GM21515 (cell line): ENCODE measurements at regions not wholly inside any gene's neighbourhood (a gene's known extent, or its start where the extent isn't known, plus 50 kb on each side); places are given as distances from the start of the nearest gene placed in this dataset.
"Not testable (repeated sequence)": the region's sequence is repeated elsewhere in the genome, so short reads cannot be mapped to it uniquely, and the experiment has no call there.

Experiments
- ATAC-seq: cut with Tn5 transposase; IDR thresholded peaks from one replicate; pipeline ENCODE4 v1.9.1; 2021; ENCODE audit not compliant: unreplicated experiment

GRCh38 chr7:130845581-130846085 is 111.6 kb upstream of the KLF14 start:
- ATAC-seq, result no peak

- no peak for ATAC-seq
Observed at GRCh38 chr7:130849604-130850003, 115.6 kb upstream of the KLF14 start.

GRCh38 chr7:130850956-130851355 is 116.9 kb upstream of the KLF14 start:
- ATAC-seq, result no peak

GRCh38 chr7:130852867-130853266 is 118.9 kb upstream of the KLF14 start:
- ATAC-seq, result no peak

GRCh38 chr7:130853503-130854279 is 119.7 kb upstream of the KLF14 start:
- ATAC-seq, result no peak

- ATAC-seq, result no peak
Observed at GRCh38 chr7:130854481-130854880, 120.5 kb upstream of the KLF14 start.

GRCh38 chr7:130856866-130857265 is 122.9 kb upstream of the KLF14 start:
- ATAC-seq, result no peak

- not testable (repeated sequence) for ATAC-seq
Observed at GRCh38 chr7:130860832-130861231, 126.8 kb upstream of the KLF14 start.

- no peak for ATAC-seq
Observed at GRCh38 chr7:130865408-130866236, 131.6 kb upstream of the KLF14 start.

- no peak for ATAC-seq
Observed at GRCh38 chr7:130867039-130867438, 133.0 kb upstream of the KLF14 start.

GRCh38 chr7:130867581-130868136 is 133.7 kb upstream of the KLF14 start:
- no peak for ATAC-seq

- ATAC-seq, result no peak
Observed at GRCh38 chr7:130868139-130868538, 134.1 kb upstream of the KLF14 start.

- ATAC-seq, result no peak
Observed at GRCh38 chr7:130869918-130870317, 135.9 kb upstream of the KLF14 start.

GRCh38 chr7:130872341-130872740 is 138.3 kb upstream of the KLF14 start:
- ATAC-seq, result no peak

GRCh38 chr7:130872756-130873448 is 138.9 kb upstream of the KLF14 start:
- no peak for ATAC-seq

- no peak for ATAC-seq
Observed at GRCh38 chr7:130874071-130874915, 140.3 kb upstream of the KLF14 start.

- ATAC-seq, result no peak
Observed at GRCh38 chr7:130875265-130875741, 141.3 kb upstream of the KLF14 start.

GRCh38 chr7:130875901-130876300 is 141.9 kb upstream of the KLF14 start:
- no peak for ATAC-seq

GRCh38 chr7:130877236-130877990 is 143.4 kb upstream of the KLF14 start:
- no peak for ATAC-seq
